Right hindlimb (tissue), 1 donor: ENCODE measurements at regions not wholly inside any gene's neighbourhood (a gene's known extent, or its start where the extent isn't known, plus 50 kb on each side); places are given as distances from the start of the nearest gene placed in this dataset.

ENCODE experiments used
- DNase-seq: peaks from one replicate; pipeline ENCODE4 v3.0.0-alpha.2; 2018

GRCh38 chr9:12874395-12874794 is 99.6 kb downstream of the LURAP1L start:
- no peak for DNase-seq

- no peak for DNase-seq
These were observed 100.4 kb downstream of the LURAP1L start for GRCh38 chr9:12875191-12875590.

DNA sequence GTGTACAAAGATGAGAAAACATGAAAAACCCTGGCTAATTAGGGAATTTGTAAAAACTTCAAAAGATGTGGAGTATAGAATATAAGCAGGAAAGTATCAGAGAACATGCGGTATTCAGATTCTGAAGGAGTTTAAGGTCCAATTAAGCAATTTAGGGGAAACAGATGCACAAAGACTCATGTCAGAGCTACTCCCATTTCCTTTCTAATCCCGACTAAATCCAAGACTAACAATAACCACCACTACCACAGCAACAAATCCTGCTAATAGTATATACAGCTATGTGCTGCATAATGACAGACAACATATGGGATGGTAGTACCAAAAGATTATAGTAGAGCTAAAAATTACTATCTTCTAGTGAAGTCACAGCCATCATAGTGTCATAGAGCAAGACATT is 102.1 kb downstream of the LURAP1L start:
- no peak for DNase-seq

DNA sequence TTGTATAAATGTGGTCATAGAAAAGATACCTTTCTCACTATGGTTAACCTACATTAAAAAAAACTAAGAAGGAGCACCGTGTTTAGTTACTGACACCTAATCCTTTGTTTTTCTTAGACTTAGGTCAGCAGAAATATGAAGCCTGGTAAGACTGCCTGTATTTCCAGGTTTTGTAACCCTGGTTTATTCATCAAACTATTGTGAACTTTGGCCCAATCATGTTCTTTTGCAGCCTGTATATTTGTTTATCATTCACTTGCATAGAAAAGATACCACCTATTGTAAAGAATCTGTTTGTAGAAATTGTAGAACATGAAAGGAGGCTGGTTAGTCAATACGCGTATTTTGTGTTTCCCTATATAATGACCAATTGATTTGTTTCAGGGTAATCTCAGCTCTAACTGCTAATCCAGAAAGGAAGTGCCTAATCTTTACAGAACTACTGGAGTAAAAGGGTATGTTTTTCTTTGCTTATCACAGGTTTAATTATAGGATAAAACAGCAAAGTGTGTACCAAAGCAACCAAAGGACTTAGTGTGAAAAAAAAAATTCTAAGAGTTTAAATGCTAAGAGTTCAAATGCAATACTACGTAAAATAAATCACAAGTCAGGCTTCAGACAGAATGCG is 103.6 kb downstream of the LURAP1L start:
- no peak for DNase-seq

GRCh38 chr9:12879961-12880360 is 105.1 kb downstream of the LURAP1L start:
- no peak for DNase-seq

GRCh38 chr9:12880406-12881015 is 105.7 kb downstream of the LURAP1L start:
- no peak for DNase-seq

DNA sequence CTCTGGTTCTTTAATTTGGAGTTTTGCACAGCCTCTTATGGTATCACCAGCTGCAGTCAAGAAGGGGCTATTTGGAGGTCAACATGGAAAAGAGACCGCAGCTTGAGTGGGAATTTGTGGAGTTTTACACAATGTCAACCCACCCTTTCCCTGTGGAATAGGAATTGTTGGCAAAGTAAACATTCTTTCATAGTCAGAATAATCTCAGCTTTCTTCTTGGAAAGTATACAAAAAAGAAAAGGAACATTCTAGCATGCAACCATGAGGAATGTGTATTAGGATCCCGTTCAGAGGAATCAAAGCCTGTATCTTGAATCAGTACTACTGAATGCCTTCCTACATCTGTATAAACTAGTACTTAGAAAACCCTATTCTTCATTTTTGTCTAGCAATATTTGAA is 107.6 kb downstream of the LURAP1L start:
- peak; percentile 50 for DNase-seq

GRCh38 chr9:12884736-12885395 is 110.0 kb downstream of the LURAP1L start:
- DNase-seq = no peak

DNA sequence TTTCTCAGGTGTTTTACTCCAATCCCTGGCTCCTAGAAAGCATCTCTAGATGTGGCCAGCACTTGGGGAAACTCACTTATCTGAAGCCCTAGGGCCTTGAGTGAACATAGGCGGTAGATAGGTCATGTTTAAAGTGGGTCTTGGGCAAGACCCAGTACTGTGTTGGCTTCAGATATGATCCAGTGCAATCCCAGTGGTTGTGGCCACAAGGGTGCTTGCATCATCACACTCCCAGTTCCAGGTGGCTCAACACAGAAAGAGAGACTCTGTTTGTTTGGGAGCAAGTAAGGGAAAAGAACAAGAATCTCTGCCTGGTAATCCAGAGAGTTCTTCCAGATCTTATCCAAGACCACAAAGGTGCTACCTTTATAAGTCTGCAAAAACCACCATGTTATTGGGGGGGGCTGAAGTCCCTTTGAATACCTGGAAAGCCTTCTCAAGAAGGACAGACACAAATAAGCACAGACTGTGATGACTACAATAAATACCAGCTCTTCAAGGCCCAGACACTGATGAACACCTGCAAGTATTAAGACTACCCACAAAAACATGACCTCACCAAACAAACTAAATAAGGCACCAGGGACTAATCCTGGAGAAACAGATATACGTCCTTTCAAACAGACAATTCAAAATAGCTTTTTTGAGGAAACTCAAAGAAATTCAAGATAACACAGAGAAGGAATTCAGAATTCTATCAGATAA is 114.7 kb downstream of the LURAP1L start:
- DNase-seq = no peak

- DNase-seq = no peak
These were observed 116.8 kb downstream of the LURAP1L start for GRCh38 chr9:12891588-12891987.

- DNase-seq = no peak
These were observed 128.5 kb downstream of the LURAP1L start for GRCh38 chr9:12903316-12903715.

GRCh38 chr9:12904261-12905000 is 129.6 kb downstream of the LURAP1L start:
- no peak for DNase-seq

DNA sequence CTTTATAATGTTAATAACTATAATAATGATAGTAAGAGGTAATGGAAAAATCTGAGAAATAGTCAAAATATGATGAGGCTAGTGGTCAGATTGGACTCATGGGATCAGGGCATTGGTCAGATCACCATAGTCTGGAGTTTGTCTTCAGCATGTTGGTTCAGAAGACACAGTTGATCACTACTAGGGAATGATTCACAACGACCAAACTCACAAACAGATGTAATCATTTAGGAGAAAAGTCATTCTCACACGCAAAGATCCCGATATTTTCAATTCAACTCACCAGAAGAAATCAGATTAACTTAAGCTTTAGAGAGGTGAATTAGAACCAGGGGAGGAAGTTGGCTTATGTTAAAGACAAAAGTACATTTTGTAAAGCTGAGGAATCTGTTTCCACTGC is 131.8 kb downstream of the LURAP1L start:
- no peak for DNase-seq

- no peak for DNase-seq
These were observed 134.1 kb downstream of the LURAP1L start for GRCh38 chr9:12908895-12909294.

- DNase-seq = peak; percentile 53
These were observed 140.6 kb downstream of the LURAP1L start for GRCh38 chr9:12915366-12915954.

- no peak for DNase-seq
These were observed 141.2 kb downstream of the LURAP1L start for GRCh38 chr9:12916042-12916441.

GRCh38 chr9:12920437-12920836 is 145.6 kb downstream of the LURAP1L start:
- no peak for DNase-seq

DNA sequence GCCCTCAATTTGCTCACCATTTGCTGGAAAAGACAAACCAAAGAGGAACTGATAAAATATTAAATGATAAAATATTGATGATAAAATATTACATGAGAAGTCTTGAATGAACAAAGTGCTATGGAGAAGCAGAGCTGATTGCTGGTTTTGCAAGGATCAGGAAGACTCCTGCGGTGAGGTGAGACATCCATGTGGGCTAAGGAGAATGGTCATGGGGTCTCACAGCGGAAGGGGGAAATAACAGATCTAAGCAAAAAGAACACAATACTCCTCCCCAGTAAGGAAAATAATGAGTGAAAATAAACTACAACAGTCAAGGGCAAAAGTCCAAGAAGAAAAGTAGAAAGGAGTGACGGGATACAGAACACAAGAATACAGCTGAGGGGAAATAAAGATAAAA is 146.8 kb downstream of the LURAP1L start:
- no peak for DNase-seq

DNA sequence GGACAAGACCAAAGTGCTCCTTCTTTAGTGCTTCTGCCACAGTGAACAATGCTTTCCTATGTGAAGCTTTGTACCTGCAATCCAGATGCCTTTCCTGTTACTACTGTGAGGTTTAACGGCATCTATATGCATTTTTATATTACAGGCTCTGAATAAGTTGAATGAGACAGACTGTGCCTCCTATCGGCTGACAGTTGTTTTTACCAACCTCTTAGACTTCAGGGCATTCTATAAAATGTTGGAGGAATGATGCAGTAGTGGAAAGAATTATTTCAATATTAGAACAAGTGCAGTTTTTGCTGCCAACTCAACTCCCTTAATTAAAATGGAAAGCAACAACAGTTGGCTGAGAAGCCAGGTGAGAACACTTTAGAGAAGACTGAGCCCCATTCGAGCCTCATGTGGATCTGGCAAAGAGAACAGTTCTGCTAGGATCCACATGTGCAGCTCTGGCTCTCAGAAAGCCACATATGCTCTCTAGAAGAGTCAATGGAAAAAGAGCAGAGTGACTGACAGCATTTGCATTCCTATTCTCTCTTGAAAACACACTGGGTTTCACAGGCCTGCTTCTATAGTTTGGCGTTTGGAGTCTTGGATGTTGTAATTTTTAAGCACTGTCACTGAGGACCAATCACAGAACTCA is 147.5 kb downstream of the LURAP1L start:
- DNase-seq = peak; percentile 54

DNA sequence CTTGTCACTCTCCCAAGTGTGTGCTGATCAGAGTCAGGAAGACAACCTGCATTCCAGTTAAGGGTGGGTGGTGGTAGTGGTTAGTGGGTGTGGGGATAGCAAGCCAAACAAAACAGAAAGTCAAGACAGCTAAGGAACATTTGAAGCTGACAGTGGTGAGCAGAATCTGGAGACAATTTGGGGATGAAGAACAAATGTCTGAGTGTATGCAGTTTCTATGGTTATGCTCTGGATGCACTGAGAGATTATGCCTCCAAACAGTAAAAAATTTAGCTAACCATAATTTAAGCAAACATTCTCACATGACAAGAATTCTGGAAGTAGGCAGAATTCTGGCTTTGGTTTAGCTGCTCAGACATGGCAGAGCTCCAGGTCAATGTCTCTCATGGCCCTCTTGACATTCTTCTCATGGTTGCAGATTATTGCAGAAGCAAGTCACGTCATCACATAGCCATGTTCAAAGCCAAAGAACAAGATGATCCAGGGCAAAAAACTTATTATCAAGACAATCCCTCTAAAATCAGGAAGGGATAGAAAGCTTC is 148.7 kb downstream of the LURAP1L start:
- peak; percentile 65 for DNase-seq

DNA sequence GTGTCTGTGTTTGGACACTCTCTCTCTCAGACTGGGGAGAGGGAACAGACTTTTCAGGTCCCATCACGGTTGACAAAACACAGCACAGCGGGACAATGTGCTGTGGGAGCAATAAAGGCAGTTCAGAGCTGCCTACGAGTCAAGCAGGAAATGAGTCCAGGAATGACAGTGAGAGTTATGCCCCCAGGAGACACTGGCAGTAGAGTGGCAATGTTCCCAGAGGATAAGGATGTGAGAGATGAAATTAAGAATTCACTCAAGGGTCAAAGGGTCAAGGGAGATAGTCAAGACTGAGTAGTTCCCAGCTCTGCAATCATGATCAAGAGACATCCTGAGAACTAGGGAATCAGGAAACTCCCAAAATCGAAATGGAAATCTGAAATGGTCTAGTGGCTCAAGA is 156.1 kb downstream of the LURAP1L start:
- DNase-seq = no peak

DNA sequence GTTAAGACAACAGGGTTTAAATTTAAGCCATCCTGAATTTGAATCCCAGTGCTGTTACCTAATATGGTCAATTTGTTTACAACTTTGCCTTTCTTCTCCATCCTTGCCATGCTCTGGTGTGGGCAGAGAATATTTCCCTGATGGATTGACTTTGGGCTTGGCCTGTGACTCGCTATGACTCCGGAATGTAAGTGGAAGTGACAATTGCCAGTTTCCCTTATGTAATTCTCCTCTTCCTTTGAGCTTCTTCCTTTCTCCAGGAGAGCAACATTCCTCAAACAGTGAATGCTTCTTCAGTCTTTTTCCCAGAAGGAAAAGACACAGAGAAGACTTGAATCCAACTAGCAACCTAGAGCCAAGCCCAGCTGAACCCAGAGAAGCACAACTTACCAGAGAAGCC is 159.1 kb downstream of the LURAP1L start:
- DNase-seq = no peak
